Osteocyte (in vitro differentiated cells): ENCODE measurements at regions not wholly inside any gene's neighbourhood (a gene's known extent, or its start where the extent isn't known, plus 50 kb on each side); places are given as distances from the start of the nearest gene placed in this dataset.

Experiments used
- DNase-seq: peaks from one replicate; pipeline ENCODE4 v3.0.0; 2021; ENCODE audit warnings: mixed read lengths; ENCODE audit not compliant: unreplicated experiment; ENCODE audit errors: extremely low spot score
- H3K27ac Mint-ChIP-seq: one replicate; pipeline ENCODE4 v1.8.0; 2021; ENCODE audit warnings: mild to moderate bottlenecking, mixed read lengths; ENCODE audit not compliant: unreplicated experiment
- H3K27me3 Mint-ChIP-seq: one replicate; pipeline ENCODE4 v1.8.0; 2021; ENCODE audit warnings: mixed read lengths; ENCODE audit not compliant: unreplicated experiment
- H3K36me3 Mint-ChIP-seq: one replicate; pipeline ENCODE4 v1.8.0; 2021; ENCODE audit warnings: mixed read lengths; ENCODE audit not compliant: unreplicated experiment
- H3K4me1 Mint-ChIP-seq: one replicate; pipeline ENCODE4 v1.8.0; 2021; ENCODE audit warnings: mixed read lengths; ENCODE audit not compliant: unreplicated experiment
- H3K4me3 Mint-ChIP-seq: one replicate; pipeline ENCODE4 v1.8.0; 2021; ENCODE audit warnings: mild to moderate bottlenecking, moderate library complexity, mixed read lengths; ENCODE audit not compliant: unreplicated experiment
- H3K9me3 Mint-ChIP-seq: one replicate; pipeline ENCODE4 v1.8.0; 2021; ENCODE audit warnings: mixed read lengths; ENCODE audit not compliant: unreplicated experiment
- CTCF ChIP-seq: fragments of 200-600 bp; sonication (generic); IDR thresholded peaks from 2 replicates; pipeline ENCODE4 v1.5.0; 2021; ENCODE audit warnings: antibody characterized with exemption, mild to moderate bottlenecking, moderate library complexity

DNA sequence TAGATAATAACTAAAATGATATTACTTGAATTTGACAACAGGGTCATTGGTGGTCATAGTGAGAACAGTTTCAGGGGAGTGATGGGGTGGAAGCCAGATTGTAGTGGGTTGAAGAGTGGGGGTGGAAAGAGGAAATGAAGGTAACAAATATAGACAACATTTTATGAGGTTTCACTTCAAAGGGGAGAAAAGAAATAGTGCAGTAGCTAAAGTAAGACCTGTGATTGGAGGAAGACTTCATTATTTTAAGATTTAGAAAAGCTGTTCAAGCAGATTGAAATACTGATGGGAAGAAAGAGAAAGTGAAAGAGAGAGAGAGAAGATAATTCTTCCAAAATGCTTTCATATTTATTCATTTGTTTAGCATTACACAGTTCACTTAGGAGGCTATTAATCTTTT, 52.0 kb upstream of the KCNA3 start:
- H3K36me3 Mint-ChIP-seq: no peaks in the 10 kb centered on the region
- H3K9me3 Mint-ChIP-seq: no peaks in the 10 kb centered on the region
- no peaks in the 10 kb centered on the region for H3K4me1 Mint-ChIP-seq
- no peak for TF ChIP-seq CTCF
- H3K4me3 Mint-ChIP-seq: no peak overlapping the region
- H3K27me3 Mint-ChIP-seq: no peaks in the 10 kb centered on the region
- H3K27ac Mint-ChIP-seq: no peak overlapping the region
- no peak for DNase-seq
